IMR-90 (cell line): ENCODE measurements at regions not wholly inside any gene's neighbourhood (a gene's known extent, or its start where the extent isn't known, plus 50 kb on each side); places are given as distances from the start of the nearest gene placed in this dataset.
A peak's percentile ranks its signal among the peaks of the same experiment; 100 is the strongest.

Source experiments
- ATAC-seq: fragments of 200-7000 bp; cut with Tn5 transposase; 2 replicates; pipeline ENCODE4 v1.9.1; 2020; ENCODE audit warnings: low read depth, mild to moderate bottlenecking, moderate library complexity
- BruUV-seq: library from RNA; stranded (reverse); fragments of 400-500 nt; replicated peaks from 2 replicates; lab custom pipeline; 2021; lab: Mats Ljungman, UMichigan
- CTCF ChIA-PET: fragments of 300-600 bp; formaldehyde crosslinking; extraction: SDS; loops from one replicate; lab custom pipeline; 2021; ENCODE audit warnings: antibody characterized with exemption; lab: Yijun Ruan, JAX
- POLR2A ChIA-PET: fragments of 300-600 bp; sonication (Branson Sonifier 250); formaldehyde crosslinking; loops from one replicate; lab custom pipeline; 2022; ENCODE audit warnings: antibody characterized with exemption; ENCODE audit not compliant: unreplicated experiment; lab: Charles Lee
- DNase-seq: peaks from one replicate; pipeline ENCODE4 v3.0.0; 2013
- H2AFZ ChIP-seq: replicated peaks from 2 replicates; pipeline ENCODE3; 2013; ENCODE audit warnings: low read length, mild to moderate bottlenecking; ENCODE audit not compliant: poor library complexity
- H2AK5ac ChIP-seq: 2 replicates; pipeline ENCODE4 v1.6.1; 2013; ENCODE audit warnings: low read depth, low read length, inconsistent platforms
- H2AK9ac ChIP-seq: replicated peaks from 2 replicates; pipeline ENCODE3; 2013; ENCODE audit warnings: mild to moderate bottlenecking, low read depth, low read length, moderate library complexity; ENCODE audit not compliant: poor library complexity
- H2BK120ac ChIP-seq: 2 replicates; pipeline ENCODE4 v1.6.1; 2013; ENCODE audit warnings: low read depth, low read length, inconsistent platforms
- H2BK15ac ChIP-seq: 3 replicates; pipeline ENCODE4 v1.6.1; 2013; ENCODE audit warnings: low read depth, low read length, inconsistent platforms
- H2BK20ac ChIP-seq: 2 replicates; pipeline ENCODE4 v1.6.1; 2013; ENCODE audit warnings: low read depth, mild to moderate bottlenecking, inconsistent platforms, low read length, moderate library complexity
- H2BK5ac ChIP-seq: 2 replicates; pipeline ENCODE4 v1.6.1; 2013; ENCODE audit warnings: mild to moderate bottlenecking, low read depth, low read length, inconsistent platforms; ENCODE audit not compliant: poor library complexity, severe bottlenecking
- H3K14ac ChIP-seq: replicated peaks from 2 replicates; pipeline ENCODE4 v1.6.1; 2013; ENCODE audit warnings: low read depth, low read length, inconsistent platforms
- H3K18ac ChIP-seq: 2 replicates; pipeline ENCODE4 v1.6.1; 2013; ENCODE audit warnings: low read depth, low read length, control low read depth
- H3K23ac ChIP-seq: 2 replicates; pipeline ENCODE4 v1.6.1; 2013; ENCODE audit warnings: low read depth, low read length, inconsistent platforms
- H3K27ac ChIP-seq: 2 replicates; pipeline ENCODE4 v1.5.1; 2013; ENCODE audit warnings: mild to moderate bottlenecking, control low read depth, low read length; ENCODE audit not compliant: insufficient read depth
- H3K27me3 ChIP-seq: 2 replicates; pipeline ENCODE4 v1.6.1; 2013; ENCODE audit warnings: low read length; ENCODE audit not compliant: control insufficient read depth, insufficient read depth
- H3K36me3 ChIP-seq: 2 replicates; pipeline ENCODE4 v1.6.1; 2013; ENCODE audit warnings: low read length, mixed read lengths; ENCODE audit not compliant: control insufficient read depth, insufficient read depth
- H3K4ac ChIP-seq: 2 replicates; pipeline ENCODE4 v1.6.1; 2013; ENCODE audit warnings: low read depth, low read length, inconsistent platforms
- H3K4me1 ChIP-seq: 2 replicates; pipeline ENCODE4 v1.6.1; 2013; ENCODE audit warnings: low read length, mixed read lengths; ENCODE audit not compliant: control insufficient read depth, insufficient read depth
- H3K4me2 ChIP-seq: 2 replicates; pipeline ENCODE4 v1.6.1; 2013; ENCODE audit warnings: low read depth, mild to moderate bottlenecking, control low read depth, low read length, moderate library complexity
- H3K4me3 ChIP-seq: 2 replicates; pipeline ENCODE4 v1.5.1; 2013; ENCODE audit warnings: low read depth, mild to moderate bottlenecking, control low read depth, low read length, moderate library complexity; ENCODE audit not compliant: insufficient read depth
- H3K56ac ChIP-seq: 2 replicates; pipeline ENCODE4 v1.6.1; 2013; ENCODE audit warnings: low read length, inconsistent platforms; ENCODE audit not compliant: insufficient read depth; ENCODE audit errors: extremely low read depth
- H3K79me1 ChIP-seq, 2 experiments: 2 replicates each; pipeline ENCODE4 v1.6.1; 2013; ENCODE audit warnings: low read length in 2 of 2, inconsistent platforms in 1 of 2, low read depth in 1 of 2
- H3K9ac ChIP-seq: 2 replicates; pipeline ENCODE4 v1.6.1; 2013; ENCODE audit warnings: low read depth, low read length, control low read depth
- H3K9me1 ChIP-seq: 2 replicates; pipeline ENCODE4 v1.6.1; 2013; ENCODE audit warnings: low read length, inconsistent platforms; ENCODE audit not compliant: insufficient read depth
- H3K9me3 ChIP-seq: 2 replicates; pipeline ENCODE4 v1.6.1; 2013; ENCODE audit warnings: low read length; ENCODE audit not compliant: control insufficient read depth, insufficient read depth
- H4K20me1 ChIP-seq: 2 replicates; pipeline ENCODE4 v1.6.1; 2013; ENCODE audit warnings: low read length, inconsistent platforms; ENCODE audit not compliant: insufficient read depth
- H4K5ac ChIP-seq: 2 replicates; pipeline ENCODE4 v1.6.1; 2013; ENCODE audit warnings: mild to moderate bottlenecking, low read depth, low read length, control low read depth
- H4K8ac ChIP-seq, 2 experiments: 2 replicates each; pipeline ENCODE4 v1.6.1; 2013; ENCODE audit warnings: low read depth in 2 of 2, low read length in 2 of 2, control low read depth in 1 of 2, inconsistent platforms in 1 of 2
- H4K91ac ChIP-seq: 2 replicates; pipeline ENCODE4 v1.6.1; 2013; ENCODE audit warnings: low read depth, low read length, inconsistent platforms; ENCODE audit not compliant: insufficient read depth
- RAD21 ChIP-seq: IDR thresholded peaks from 2 replicates; pipeline ENCODE4 v1.6.1; 2012; ENCODE audit warnings: low read length, improper control_type of control experiment
- RCOR1 ChIP-seq: IDR thresholded peaks from 2 replicates; pipeline ENCODE4 v1.6.1; 2012; ENCODE audit warnings: mild to moderate bottlenecking, low read length, improper control_type of control experiment; ENCODE audit not compliant: insufficient replicate concordance
- WGBS, 2 experiments: methylation state at CpG; one replicate each; pipeline versions ENCODE4 v1.1.5 to v1.1.7; 2013; ENCODE audit warnings: missing lambda C conversion rate in 2 of 2; ENCODE audit not compliant: insufficient read length in 1 of 2; ENCODE audit errors: extremely low coverage in 2 of 2; 5-methylcytosine and 5-hydroxymethylcytosine counted together
- dilution Hi-C: fragments of 300-500 bp; cut with HindIII; formaldehyde crosslinking; loops from one replicate; pipeline ENCODE4 v1.14.3; 2018; ENCODE audit warnings: low sequenced_read_pairs; ENCODE audit not compliant: unreplicated experiment
- in situ Hi-C: fragments of 300-500 bp; cut with MboI; formaldehyde crosslinking; loops from 3 replicates; pipeline ENCODE4 v1.14.3; 2019; ENCODE audit warnings: low sequenced_read_pairs, inconsistent platforms, mixed read lengths
- intact Hi-C: fragments of 100-400 bp; cut with micrococcal nuclease; formaldehyde crosslinking; loops from 2 replicates; pipeline ENCODE4 v1.10.0; 2022
- TF ChIP-seq, protein P1 (sequence below): conservative IDR thresholded peaks from 2 replicates; pipeline ENCODE4 v1.5.1; 2012; ENCODE audit warnings: mild to moderate bottlenecking, low read depth, low read length, improper control_type of control experiment

DNA sequence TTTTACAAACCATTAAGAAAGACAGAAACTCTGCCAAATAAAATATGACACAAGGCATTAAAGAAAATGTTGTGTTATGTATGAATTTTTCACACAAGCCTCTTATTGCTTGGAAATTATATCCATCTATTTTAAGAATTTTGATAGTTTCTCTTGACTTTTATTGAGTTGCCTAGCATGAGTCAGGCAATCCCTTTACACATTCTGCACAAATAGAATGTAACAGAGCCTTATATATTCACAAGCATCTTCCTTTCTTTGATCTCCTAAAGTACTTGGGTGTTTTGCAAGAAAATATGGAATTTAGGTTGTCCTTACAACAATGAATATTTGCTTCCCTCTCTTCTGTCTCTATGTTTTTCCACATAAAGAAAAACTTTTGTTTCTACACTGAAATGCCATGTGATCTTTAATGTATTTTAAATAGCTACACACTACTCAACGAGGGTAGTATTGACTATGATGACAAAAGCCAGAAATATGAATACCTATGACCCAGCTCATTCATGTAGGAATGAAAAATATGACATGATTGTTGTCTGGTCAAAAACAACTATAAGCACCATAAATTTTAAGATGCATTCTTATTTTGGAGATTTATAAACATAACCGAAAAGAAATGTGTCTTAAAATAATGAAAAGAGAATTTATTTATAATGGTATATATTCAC, 398.8 kb downstream of the GUCY1A2 start:
- H3K18ac ChIP-seq: no peak overlapping the region
- TF ChIP-seq RCOR1 (no peak), RAD21 (no peak)
- TF ChIP-seq, protein P1, sequence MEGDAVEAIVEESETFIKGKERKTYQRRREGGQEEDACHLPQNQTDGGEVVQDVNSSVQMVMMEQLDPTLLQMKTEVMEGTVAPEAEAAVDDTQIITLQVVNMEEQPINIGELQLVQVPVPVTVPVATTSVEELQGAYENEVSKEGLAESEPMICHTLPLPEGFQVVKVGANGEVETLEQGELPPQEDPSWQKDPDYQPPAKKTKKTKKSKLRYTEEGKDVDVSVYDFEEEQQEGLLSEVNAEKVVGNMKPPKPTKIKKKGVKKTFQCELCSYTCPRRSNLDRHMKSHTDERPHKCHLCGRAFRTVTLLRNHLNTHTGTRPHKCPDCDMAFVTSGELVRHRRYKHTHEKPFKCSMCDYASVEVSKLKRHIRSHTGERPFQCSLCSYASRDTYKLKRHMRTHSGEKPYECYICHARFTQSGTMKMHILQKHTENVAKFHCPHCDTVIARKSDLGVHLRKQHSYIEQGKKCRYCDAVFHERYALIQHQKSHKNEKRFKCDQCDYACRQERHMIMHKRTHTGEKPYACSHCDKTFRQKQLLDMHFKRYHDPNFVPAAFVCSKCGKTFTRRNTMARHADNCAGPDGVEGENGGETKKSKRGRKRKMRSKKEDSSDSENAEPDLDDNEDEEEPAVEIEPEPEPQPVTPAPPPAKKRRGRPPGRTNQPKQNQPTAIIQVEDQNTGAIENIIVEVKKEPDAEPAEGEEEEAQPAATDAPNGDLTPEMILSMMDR: no peak
- H3K4ac ChIP-seq: no peak overlapping the region
- H3K9me3 ChIP-seq: no peaks in the 10 kb centered on the region
- H3K4me1 ChIP-seq: no peaks in the 10 kb centered on the region
- no peaks in the 10 kb centered on the region for H3K36me3 ChIP-seq
- H3K27ac ChIP-seq: no peak overlapping the region
- ChIA-PET CTCF (no interaction called here), POLR2A (no interaction called here)
- no peak overlapping the region for H3K56ac ChIP-seq
- H4K5ac ChIP-seq: no peak overlapping the region
- H2AFZ ChIP-seq: no peak overlapping the region
- peak; percentile 63; the same call in 1 of the 2 replicates for ATAC-seq
- in situ Hi-C loops (no loop called here), intact Hi-C loops (no loop called here), dilution Hi-C loops (no loop called here)
- H3K14ac ChIP-seq: no peak overlapping the region
- no peak overlapping the region for H2BK20ac ChIP-seq
- H3K9me1 ChIP-seq: no peaks in the 10 kb centered on the region
- no peak overlapping the region for H2BK15ac ChIP-seq
- H4K20me1 ChIP-seq: no peaks in the 10 kb centered on the region
- H4K91ac ChIP-seq: no peak overlapping the region
- no CpG with 5 or more reads among the region's 2 CpGs for WGBS, 2 experiments
- H2AK9ac ChIP-seq: no peak overlapping the region
- no peak for DNase-seq
- no peak overlapping the region for H2BK120ac ChIP-seq
- no peak overlapping the region for H2BK5ac ChIP-seq
- no peaks in the 10 kb centered on the region for H3K79me1 ChIP-seq
- no peak overlapping the region for H4K8ac ChIP-seq
- no peak overlapping the region for H3K4me3 ChIP-seq
- no peak overlapping the region for H3K9ac ChIP-seq
- no TSS peak for BruUV-seq
- H3K27me3 ChIP-seq: no peaks in the 10 kb centered on the region
- no peak overlapping the region for H3K4me2 ChIP-seq
- no peak overlapping the region for H2AK5ac ChIP-seq
- no peak overlapping the region for H3K23ac ChIP-seq
